HG02588 (cell line): ENCODE measurements at regions not wholly inside any gene's neighbourhood (a gene's known extent, or its start where the extent isn't known, plus 50 kb on each side); places are given as distances from the start of the nearest gene placed in this dataset.

Source experiments
- ATAC-seq: cut with Tn5 transposase; IDR thresholded peaks from one replicate; pipeline ENCODE4 v1.9.1; 2021; ENCODE audit warnings: mild to moderate bottlenecking, moderate library complexity; ENCODE audit not compliant: unreplicated experiment

GRCh38 chr17:33809748-33810147 lies 445.3 kb upstream of the CCL2 start:
- no peak for ATAC-seq

GRCh38 chr17:33811004-33811760 lies 443.9 kb upstream of the CCL2 start:
- no peak for ATAC-seq

- no peak for ATAC-seq
Observed at GRCh38 chr17:33811984-33812577, 443.0 kb upstream of the CCL2 start.

- no peak for ATAC-seq
Observed at GRCh38 chr17:33814852-33815251, 440.2 kb upstream of the CCL2 start.

GRCh38 chr17:33816036-33816435 lies 439.0 kb upstream of the CCL2 start:
- no peak for ATAC-seq

GRCh38 chr17:33816842-33817617 lies 438.1 kb upstream of the CCL2 start:
- ATAC-seq = no peak

- no peak for ATAC-seq
Observed at GRCh38 chr17:33819539-33819938, 435.5 kb upstream of the CCL2 start.

- no peak for ATAC-seq
Observed at GRCh38 chr17:33832262-33832661, 422.8 kb upstream of the CCL2 start.

GRCh38 chr17:33837281-33837680 lies 417.8 kb upstream of the CCL2 start:
- ATAC-seq = no peak

GRCh38 chr17:33838281-33838680 lies 416.8 kb upstream of the CCL2 start:
- no peak for ATAC-seq

GRCh38 chr17:33847900-33848299 lies 407.2 kb upstream of the CCL2 start:
- ATAC-seq = no peak

GRCh38 chr17:33848433-33848832 lies 406.7 kb upstream of the CCL2 start:
- ATAC-seq = no peak

GRCh38 chr17:33854596-33854995 lies 400.5 kb upstream of the CCL2 start:
- ATAC-seq = no peak

- ATAC-seq = no peak
Observed at GRCh38 chr17:33858121-33858520, 397.0 kb upstream of the CCL2 start.

- no peak for ATAC-seq
Observed at GRCh38 chr17:33858682-33859081, 396.4 kb upstream of the CCL2 start.

- no peak for ATAC-seq
Observed at GRCh38 chr17:33862772-33863602, 392.1 kb upstream of the CCL2 start.

- ATAC-seq = no peak
Observed at GRCh38 chr17:33864758-33865229, 390.3 kb upstream of the CCL2 start.

- no peak for ATAC-seq
Observed at GRCh38 chr17:33868899-33869298, 386.2 kb upstream of the CCL2 start.

GRCh38 chr17:33870936-33871335 lies 384.1 kb upstream of the CCL2 start:
- ATAC-seq = no peak

GRCh38 chr17:33871720-33872540 lies 383.2 kb upstream of the CCL2 start:
- ATAC-seq = no peak
